Endodermal cell (in vitro differentiated cells): ENCODE measurements at regions not wholly inside any gene's neighbourhood (a gene's known extent, or its start where the extent isn't known, plus 50 kb on each side); places are given as distances from the start of the nearest gene placed in this dataset.

ENCODE experiments used
- DNase-seq: peaks from one replicate; pipeline ENCODE4 v3.0.0-alpha.2; 2017
- H3K27ac ChIP-seq: 2 replicates; pipeline ENCODE4 v1.5.1; 2013; ENCODE audit warnings: mild to moderate bottlenecking, low read depth, low read length, moderate library complexity
- H3K27me3 ChIP-seq: 2 replicates; pipeline ENCODE4 v1.6.1; 2013; ENCODE audit warnings: mild to moderate bottlenecking, low read length, moderate library complexity; ENCODE audit not compliant: insufficient read depth, control insufficient read depth, poor library complexity, severe bottlenecking
- H3K36me3 ChIP-seq: 2 replicates; pipeline ENCODE4 v1.7.0; 2013; ENCODE audit warnings: mild to moderate bottlenecking, low read length, moderate library complexity; ENCODE audit not compliant: control insufficient read depth, insufficient read depth
- H3K4me1 ChIP-seq: one replicate; pipeline ENCODE4 v1.7.0; 2013; ENCODE audit warnings: low read length; ENCODE audit not compliant: control insufficient read depth, insufficient read depth
- H3K4me3 ChIP-seq: 2 replicates; pipeline ENCODE4 v1.5.1; 2013; ENCODE audit warnings: mild to moderate bottlenecking, low read length, moderate library complexity
- H3K9ac ChIP-seq: 2 replicates; pipeline ENCODE4 v1.6.1; 2013; ENCODE audit warnings: mild to moderate bottlenecking, low read length, moderate library complexity; ENCODE audit not compliant: poor library complexity, severe bottlenecking; ENCODE audit errors: extremely low read depth
- H3K9me3 ChIP-seq: 2 replicates; pipeline ENCODE4 v1.6.1; 2013; ENCODE audit warnings: mild to moderate bottlenecking, low read length, moderate library complexity; ENCODE audit not compliant: control insufficient read depth
- H3K27ac Mint-ChIP-seq: 2 replicates; pipeline ENCODE4 v1.8.0; 2020; ENCODE audit warnings: mixed read lengths
- H3K27me3 Mint-ChIP-seq: 2 replicates; pipeline ENCODE4 v1.8.0; 2021; ENCODE audit warnings: mild to moderate bottlenecking, mixed read lengths; ENCODE audit not compliant: insufficient read depth
- H3K36me3 Mint-ChIP-seq: 2 replicates; pipeline ENCODE4 v1.8.0; 2020; ENCODE audit warnings: low read depth, mixed read lengths
- H3K4me1 Mint-ChIP-seq: 2 replicates; pipeline ENCODE4 v1.8.0; 2020; ENCODE audit warnings: mixed read lengths
- H3K4me3 Mint-ChIP-seq: 2 replicates; pipeline ENCODE4 v1.8.0; 2020; ENCODE audit warnings: mild to moderate bottlenecking, moderate library complexity, mixed read lengths
- H3K9me3 Mint-ChIP-seq: 2 replicates; pipeline ENCODE4 v1.8.0; 2020; ENCODE audit warnings: mild to moderate bottlenecking, mixed read lengths
- CTCF ChIP-seq: fragments of 200-600 bp; sonication (generic); conservative IDR thresholded peaks from 2 replicates; pipeline ENCODE4 v1.5.0; 2021; ENCODE audit warnings: antibody characterized with exemption, mild to moderate bottlenecking
- WGBS, 2 experiments: methylation state at CpG; one replicate each; pipeline versions ENCODE4 v1.1.5 to v1.1.7; 2013; ENCODE audit warnings: missing lambda C conversion rate in 2 of 2, mixed read lengths in 1 of 2; ENCODE audit not compliant: insufficient coverage in 1 of 2, insufficient read length in 1 of 2; 5-methylcytosine and 5-hydroxymethylcytosine counted together

DNA sequence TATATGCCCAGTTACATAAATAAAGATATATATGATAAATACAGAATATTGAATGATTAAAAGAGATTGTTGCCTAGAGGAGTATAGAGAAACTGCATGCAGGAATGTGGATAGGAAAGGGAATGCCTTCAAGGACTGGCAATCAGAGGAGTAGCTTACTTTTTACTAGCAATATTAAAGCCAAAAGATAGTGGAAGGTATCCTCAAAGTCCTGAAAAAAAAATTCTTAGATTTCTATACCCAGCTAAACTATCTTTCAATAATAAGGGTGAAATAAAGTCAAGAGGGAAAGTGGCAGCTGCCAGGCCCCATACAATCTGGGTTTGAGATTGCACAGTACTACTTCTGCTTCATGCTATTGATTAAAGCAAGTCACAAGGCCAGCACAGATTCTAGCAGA is 733.2 kb downstream of the GATA3 start:
- Mint-ChIP-seq H3K36me3 (no peaks in the 10 kb centered on the region), H3K9me3 (peaks cover 11% of the 10 kb centered on the region), H3K4me1 (no peaks in the 10 kb centered on the region), H3K27ac (no peak overlapping the region), H3K27me3 (peaks cover 4% of the 10 kb centered on the region), H3K4me3 (no peak overlapping the region)
- no peak for DNase-seq
- Histone ChIP-seq H3K9ac (no peak overlapping the region), H3K27me3 (no peaks in the 10 kb centered on the region), H3K4me1 (no peaks in the 10 kb centered on the region), H3K27ac (no peak overlapping the region), H3K4me3 (no peak overlapping the region), H3K36me3 (no peaks in the 10 kb centered on the region), H3K9me3 (no peaks in the 10 kb centered on the region)
- no peak for TF ChIP-seq CTCF

DNA sequence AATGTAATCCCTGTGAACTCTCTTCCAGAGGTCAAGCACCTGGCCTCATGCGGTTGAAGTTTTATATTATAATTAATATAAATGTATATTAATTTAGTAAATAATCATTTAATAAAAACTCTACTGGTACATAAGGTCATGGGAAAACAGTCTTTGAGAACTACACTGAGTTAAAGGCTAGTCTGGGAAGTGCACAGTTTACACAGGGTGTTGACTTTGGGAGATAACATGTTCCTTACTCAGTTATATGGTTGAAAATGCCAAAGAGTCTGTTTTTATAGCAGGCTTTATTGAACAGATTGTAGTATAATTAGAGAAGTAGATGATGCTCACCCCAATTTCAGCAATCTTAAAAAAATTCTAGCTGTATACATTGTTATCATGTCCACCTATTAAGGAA is 735.9 kb downstream of the GATA3 start:
- DNase-seq, result no peak
- no peak overlapping the region for H3K4me3 ChIP-seq
- TF ChIP-seq CTCF, result no peak
- Mint-ChIP-seq H3K4me1 (no peaks in the 10 kb centered on the region), H3K9me3 (peaks cover 11% of the 10 kb centered on the region), H3K4me3 (no peak overlapping the region), H3K27ac (no peak overlapping the region), H3K36me3 (no peaks in the 10 kb centered on the region), H3K27me3 (peaks cover 4% of the 10 kb centered on the region)
- H3K4me1 ChIP-seq, result no peaks in the 10 kb centered on the region
- WGBS, 2 experiments, result no CpG with 5 or more reads among the region's 1 CpG
- H3K27me3 ChIP-seq, result no peaks in the 10 kb centered on the region
- no peaks in the 10 kb centered on the region for H3K9me3 ChIP-seq
- no peaks in the 10 kb centered on the region for H3K36me3 ChIP-seq
- no peak overlapping the region for H3K9ac ChIP-seq
- H3K27ac ChIP-seq, result no peak overlapping the region

- no peak for TF ChIP-seq CTCF
- H3K4me3 Mint-ChIP-seq, result no peak overlapping the region
- WGBS, 2 experiments, result 95 to 100% methylated on average over 1 to 2 of the region's 2 CpGs
- Histone ChIP-seq H3K9me3 (no peaks in the 10 kb centered on the region), H3K36me3 (no peaks in the 10 kb centered on the region), H3K9ac (no peak overlapping the region), H3K4me1 (no peaks in the 10 kb centered on the region), H3K4me3 (no peak overlapping the region), H3K27me3 (no peaks in the 10 kb centered on the region), H3K27ac (no peak overlapping the region)
- H3K9me3 Mint-ChIP-seq, result no peaks in the 10 kb centered on the region
- H3K4me1 Mint-ChIP-seq, result peaks cover 1% of the 10 kb centered on the region
- no peak for DNase-seq
- no peak overlapping the region for H3K27ac Mint-ChIP-seq
- H3K27me3 Mint-ChIP-seq, result peaks cover 2% of the 10 kb centered on the region
- H3K36me3 Mint-ChIP-seq, result no peaks in the 10 kb centered on the region
Measured at GRCh38 chr10:8794860-8795259, 740.4 kb downstream of the GATA3 start.
